ENCODE measurements at regions not wholly inside any gene's neighbourhood (a gene's known extent, or its start where the extent isn't known, plus 50 kb on each side); places are given as distances from the start of the nearest gene placed in this dataset.

- TF ChIP-seq CTCF (IDR thresholded peaks at IDR 0.05) (no peak), POLR2AphosphoS5 (IDR thresholded peaks at IDR 0.05; ENCODE audit: insufficient read depth in 1 of 2, low read depth in 1 of 2) (no peak)
These were observed 1646.3 kb downstream of the AMY1C start for GRCh38 chr1:105396001-105396400.
